Testis (tissue), 2 donors: ENCODE measurements at regions not wholly inside any gene's neighbourhood (a gene's known extent, or its start where the extent isn't known, plus 50 kb on each side); places are given as distances from the start of the nearest gene placed in this dataset.

ENCODE experiments used
- POLR2A ChIP-seq: fragments of 450-650 bp; IDR thresholded peaks from one replicate; pipeline ENCODE4 v1.6.1; 2017; ENCODE audit warnings: antibody characterized with exemption, mild to moderate bottlenecking, moderate library complexity
- TF ChIP-seq, protein P1 (sequence below), 3 experiments: fragments of 450-650 bp in 2 of 3; fragments of 200-600 bp in 1 of 3; sonication (generic) in 1 of 3; IDR thresholded peaks; one replicate each; pipeline ENCODE4 v1.5.1; 2016 to 2019; ENCODE audit warnings: antibody characterized with exemption in 3 of 3, mild to moderate bottlenecking in 2 of 3, moderate library complexity in 1 of 3

DNA sequence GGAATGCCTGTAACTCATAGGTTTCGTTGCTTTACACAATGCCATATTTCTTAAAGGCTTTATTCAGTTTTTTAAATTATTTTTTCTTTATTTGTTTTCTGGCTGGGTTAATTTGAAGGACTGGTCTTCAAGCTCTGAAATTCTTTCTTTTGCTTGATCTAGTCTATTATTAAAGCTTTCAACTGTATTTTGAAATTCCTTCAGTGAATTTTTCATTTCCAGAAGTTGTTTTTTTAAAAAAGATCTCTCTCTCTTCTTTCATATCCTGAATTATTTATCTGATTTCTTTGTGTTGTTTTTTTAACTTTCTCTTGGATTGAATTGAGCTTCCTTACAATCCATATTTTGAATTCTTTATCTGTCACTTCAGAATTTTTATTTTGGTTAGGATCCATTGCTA, 239.9 kb upstream of the CTAGE1 start:
- TF ChIP-seq, protein P1, sequence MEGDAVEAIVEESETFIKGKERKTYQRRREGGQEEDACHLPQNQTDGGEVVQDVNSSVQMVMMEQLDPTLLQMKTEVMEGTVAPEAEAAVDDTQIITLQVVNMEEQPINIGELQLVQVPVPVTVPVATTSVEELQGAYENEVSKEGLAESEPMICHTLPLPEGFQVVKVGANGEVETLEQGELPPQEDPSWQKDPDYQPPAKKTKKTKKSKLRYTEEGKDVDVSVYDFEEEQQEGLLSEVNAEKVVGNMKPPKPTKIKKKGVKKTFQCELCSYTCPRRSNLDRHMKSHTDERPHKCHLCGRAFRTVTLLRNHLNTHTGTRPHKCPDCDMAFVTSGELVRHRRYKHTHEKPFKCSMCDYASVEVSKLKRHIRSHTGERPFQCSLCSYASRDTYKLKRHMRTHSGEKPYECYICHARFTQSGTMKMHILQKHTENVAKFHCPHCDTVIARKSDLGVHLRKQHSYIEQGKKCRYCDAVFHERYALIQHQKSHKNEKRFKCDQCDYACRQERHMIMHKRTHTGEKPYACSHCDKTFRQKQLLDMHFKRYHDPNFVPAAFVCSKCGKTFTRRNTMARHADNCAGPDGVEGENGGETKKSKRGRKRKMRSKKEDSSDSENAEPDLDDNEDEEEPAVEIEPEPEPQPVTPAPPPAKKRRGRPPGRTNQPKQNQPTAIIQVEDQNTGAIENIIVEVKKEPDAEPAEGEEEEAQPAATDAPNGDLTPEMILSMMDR (IDR thresholded peaks at IDR 0.05), result no peak
- TF ChIP-seq POLR2A, result no peak
